ENCODE measurements at regions not wholly inside any gene's neighbourhood (a gene's known extent, or its start where the extent isn't known, plus 50 kb on each side); places are given as distances from the start of the nearest gene placed in this dataset.
"Not testable (repeated sequence)": the region's sequence is repeated elsewhere in the genome, so short reads cannot be mapped to it uniquely, and the experiment has no call there.

DNA sequence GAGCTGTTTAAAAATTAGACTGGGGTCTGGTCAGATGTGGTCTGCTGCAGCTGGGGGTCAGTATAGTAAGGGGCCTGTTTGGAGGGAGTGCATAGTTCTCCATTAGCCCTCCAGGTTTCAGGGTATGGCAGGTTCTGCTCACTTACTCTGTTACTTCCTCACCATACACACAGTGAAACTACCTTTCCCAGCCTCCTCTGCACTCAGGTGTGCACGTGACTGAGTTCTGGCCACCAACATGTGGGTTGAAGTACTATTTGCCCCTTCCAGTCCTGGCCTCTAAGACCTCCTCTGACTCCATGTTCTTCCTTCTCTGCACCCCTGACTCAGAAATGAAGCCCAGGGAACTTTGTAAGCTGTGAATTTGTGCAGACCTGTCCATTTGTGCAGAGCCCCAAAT lies 190.5 kb upstream of the CLINT1 start:
- Histone ChIP-seq H3K36me3 (no peaks in the 10 kb centered on the region), H3K9me3 (no peaks in the 10 kb centered on the region), H3K27ac (no peak overlapping the region), H3K27me3 (no peaks in the 10 kb centered on the region), H3K4me1 (peaks cover 2% of the 10 kb centered on the region), H3K4me3 (no peak overlapping the region)
- DNase-seq (ENCODE audit: low spot score in 2 of 2) = no peak
- 76% methylated on average over 1 of the region's 1 CpG for WGBS
- TF ChIP-seq, protein P1, sequence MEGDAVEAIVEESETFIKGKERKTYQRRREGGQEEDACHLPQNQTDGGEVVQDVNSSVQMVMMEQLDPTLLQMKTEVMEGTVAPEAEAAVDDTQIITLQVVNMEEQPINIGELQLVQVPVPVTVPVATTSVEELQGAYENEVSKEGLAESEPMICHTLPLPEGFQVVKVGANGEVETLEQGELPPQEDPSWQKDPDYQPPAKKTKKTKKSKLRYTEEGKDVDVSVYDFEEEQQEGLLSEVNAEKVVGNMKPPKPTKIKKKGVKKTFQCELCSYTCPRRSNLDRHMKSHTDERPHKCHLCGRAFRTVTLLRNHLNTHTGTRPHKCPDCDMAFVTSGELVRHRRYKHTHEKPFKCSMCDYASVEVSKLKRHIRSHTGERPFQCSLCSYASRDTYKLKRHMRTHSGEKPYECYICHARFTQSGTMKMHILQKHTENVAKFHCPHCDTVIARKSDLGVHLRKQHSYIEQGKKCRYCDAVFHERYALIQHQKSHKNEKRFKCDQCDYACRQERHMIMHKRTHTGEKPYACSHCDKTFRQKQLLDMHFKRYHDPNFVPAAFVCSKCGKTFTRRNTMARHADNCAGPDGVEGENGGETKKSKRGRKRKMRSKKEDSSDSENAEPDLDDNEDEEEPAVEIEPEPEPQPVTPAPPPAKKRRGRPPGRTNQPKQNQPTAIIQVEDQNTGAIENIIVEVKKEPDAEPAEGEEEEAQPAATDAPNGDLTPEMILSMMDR (IDR thresholded peaks at IDR 0.05) = no peak
- TF ChIP-seq POLR2A (IDR thresholded peaks at IDR 0.05) (no peak), EP300 (IDR thresholded peaks at IDR 0.05) (no peak), POLR2AphosphoS5 (IDR thresholded peaks at IDR 0.05) (no peak)

DNA sequence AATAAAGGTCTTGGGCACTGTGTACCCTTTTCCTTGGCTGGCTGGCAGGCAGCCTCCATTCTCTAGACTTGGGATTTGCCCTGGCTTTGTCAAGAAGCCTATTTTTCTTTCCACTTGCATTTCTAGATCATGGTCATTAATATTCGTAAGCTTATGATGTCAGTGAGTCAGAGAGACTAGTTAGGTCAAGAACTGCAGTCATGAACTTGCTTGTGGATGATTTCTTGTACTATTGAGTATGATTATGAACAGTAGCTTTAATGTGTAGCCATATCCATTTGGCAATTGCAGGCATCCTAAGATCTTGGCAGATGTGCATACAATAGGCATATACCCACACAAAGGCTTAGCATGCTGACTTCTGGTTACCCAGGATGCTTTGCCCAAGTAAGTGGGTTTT lies 186.8 kb upstream of the CLINT1 start:
- Histone ChIP-seq H3K27ac (no peak overlapping the region), H3K4me3 (no peak overlapping the region)

DNA sequence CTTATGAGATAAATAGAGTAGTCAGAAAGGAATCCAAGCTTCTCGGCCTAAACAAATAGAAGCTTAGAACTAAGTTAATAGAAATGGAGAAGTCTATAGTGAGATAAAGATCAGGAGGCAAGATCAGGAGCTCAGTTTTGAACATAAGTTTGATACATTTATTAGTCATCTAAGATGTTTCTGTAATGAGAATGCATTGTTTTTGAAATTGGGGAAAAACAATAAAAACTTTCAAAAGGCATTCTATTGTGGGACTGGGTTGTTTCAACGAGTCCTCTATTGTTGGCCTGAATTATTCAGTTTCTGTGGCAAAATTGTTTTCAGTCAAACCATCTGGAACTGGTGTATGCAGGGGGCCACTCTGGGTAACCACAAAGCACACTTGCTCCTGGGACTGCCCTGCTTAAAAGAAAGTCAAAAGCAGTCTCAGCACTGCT lies 181.0 kb upstream of the CLINT1 start:
- no peak for DNase-seq (ENCODE audit: low spot score in 2 of 2)
- WGBS = 59% methylated on average over 2 of the region's 2 CpGs
- Histone ChIP-seq H3K4me3 (no peak overlapping the region), H3K27me3 (no peaks in the 10 kb centered on the region), H3K27ac (no peak overlapping the region), H3K4me1 (no peaks in the 10 kb centered on the region), H3K9me3 (no peaks in the 10 kb centered on the region), H3K36me3 (no peaks in the 10 kb centered on the region)
- TF ChIP-seq EP300 (IDR thresholded peaks at IDR 0.05) (no peak), POLR2A (IDR thresholded peaks at IDR 0.05) (no peak), POLR2AphosphoS5 (IDR thresholded peaks at IDR 0.05) (no peak)
- TF ChIP-seq, protein P1 (IDR thresholded peaks at IDR 0.05) = no peak

More for the DNA sequence above, 186.8 kb upstream of the CLINT1 start:
- no peaks in the 10 kb centered on the region for H3K27me3 ChIP-seq
- no peak for TF ChIP-seq POLR2AphosphoS5 (IDR thresholded peaks at IDR 0.05)
- TF ChIP-seq POLR2A (IDR thresholded peaks at IDR 0.05) = no peak
- no peak for TF ChIP-seq EP300 (IDR thresholded peaks at IDR 0.05)
- TF ChIP-seq, protein P1 (IDR thresholded peaks at IDR 0.05) = no peak
- H3K36me3 ChIP-seq = no peaks in the 10 kb centered on the region
- H3K4me1 ChIP-seq = no peaks in the 10 kb centered on the region
- DNase-seq (ENCODE audit: low spot score in 2 of 2) = no peak
- H3K9me3 ChIP-seq = no peaks in the 10 kb centered on the region
- 68% methylated on average over 1 of the region's 1 CpG for WGBS

DNA sequence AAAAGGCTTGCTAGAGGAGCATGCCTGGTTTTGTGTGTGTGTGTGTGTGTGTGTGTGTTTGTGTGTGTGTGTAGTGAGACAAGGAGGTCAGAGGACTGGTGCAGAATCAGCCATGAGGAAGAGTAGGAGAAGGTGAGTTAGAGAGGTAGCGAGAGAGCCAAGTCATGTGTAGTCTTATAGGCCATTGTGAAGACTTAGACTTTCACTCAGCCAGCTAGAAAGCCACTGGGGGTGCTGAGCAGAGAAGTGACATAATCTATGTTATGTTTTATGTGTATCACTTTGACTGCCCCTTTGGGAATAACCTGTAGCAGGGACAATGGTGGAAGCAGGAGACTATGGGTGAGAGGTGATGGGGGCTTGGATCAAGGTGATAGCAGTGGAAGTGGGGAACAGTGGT lies 180.5 kb upstream of the CLINT1 start:
- 95% methylated on average over 1 of the region's 1 CpG for WGBS
- DNase-seq (ENCODE audit: low spot score in 2 of 2) = no peak
- no peaks in the 10 kb centered on the region for H3K36me3 ChIP-seq
- no peaks in the 10 kb centered on the region for H3K9me3 ChIP-seq
- no peaks in the 10 kb centered on the region for H3K4me1 ChIP-seq
- H3K27ac ChIP-seq = no peak overlapping the region
- H3K27me3 ChIP-seq = no peaks in the 10 kb centered on the region
- H3K4me3 ChIP-seq = no peak overlapping the region
- TF ChIP-seq POLR2A (IDR thresholded peaks at IDR 0.05) (no peak), EP300 (IDR thresholded peaks at IDR 0.05) (no peak), POLR2AphosphoS5 (IDR thresholded peaks at IDR 0.05) (no peak)
- TF ChIP-seq, protein P1 (IDR thresholded peaks at IDR 0.05) = no peak

DNA sequence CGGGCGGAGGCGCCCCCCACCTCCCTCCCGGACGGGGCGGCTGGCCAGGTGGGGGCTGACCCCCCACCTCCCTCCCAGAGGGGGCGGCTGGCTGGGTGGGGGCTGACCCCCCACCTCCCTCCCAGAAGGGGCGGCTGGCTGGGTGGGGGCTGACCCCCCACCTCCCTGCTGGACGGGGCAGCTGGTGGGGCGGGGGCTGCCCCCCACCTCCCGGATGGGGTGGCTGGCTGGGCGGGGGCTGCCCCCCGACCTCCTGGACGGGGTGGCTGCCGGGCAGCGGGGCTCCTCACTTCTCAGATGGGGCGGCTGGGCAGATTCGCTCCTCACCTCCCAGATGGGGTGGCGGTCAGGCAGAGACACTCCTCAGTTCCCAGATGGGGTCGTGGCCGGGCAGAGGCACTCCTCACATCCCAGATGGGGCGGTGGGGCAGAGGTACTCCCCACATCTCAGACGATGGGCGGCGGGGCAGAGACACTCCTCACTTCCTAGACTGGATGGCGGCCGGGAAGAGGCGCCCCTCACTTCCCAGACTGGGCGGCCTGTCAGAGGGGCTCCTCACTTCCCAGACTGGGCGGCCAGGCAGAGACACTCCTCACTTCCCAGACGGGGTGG lies 178.1 kb upstream of the CLINT1 start:
- not testable (repeated sequence) for H3K27ac ChIP-seq, H3K4me1 ChIP-seq
- whole genome bisulfite sequencing = 100% methylated on average over 3 of the region's 31 CpGs

DNA sequence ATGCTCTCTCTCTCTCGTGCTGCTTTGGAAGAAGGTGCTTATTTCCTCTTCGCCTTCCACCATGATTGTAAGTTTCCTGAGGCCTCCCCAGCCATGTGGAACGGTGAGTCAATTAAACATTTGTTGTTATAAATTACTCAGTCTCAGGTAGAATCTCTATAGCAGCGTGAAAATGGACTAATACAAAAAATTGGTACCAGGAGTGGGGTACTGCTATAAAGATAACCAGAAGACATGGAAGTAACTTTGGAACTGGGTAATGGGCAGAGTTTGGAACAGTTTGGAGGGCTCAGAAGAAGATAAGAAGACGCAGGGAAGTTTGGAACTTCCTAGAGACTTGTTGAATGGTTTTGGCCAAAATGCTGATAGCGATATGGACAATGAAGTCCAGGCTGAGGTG lies 175.6 kb upstream of the CLINT1 start:
- not testable (repeated sequence) for H3K27ac ChIP-seq; H3K27me3 ChIP-seq; H3K9me3 ChIP-seq; H3K36me3 ChIP-seq; H3K4me3 ChIP-seq; H3K4me1 ChIP-seq; DNase-seq (ENCODE audit: low spot score in 2 of 2)
- WGBS = 95% methylated on average over 6 of the region's 6 CpGs

More for the DNA sequence above, 178.1 kb upstream of the CLINT1 start:
- DNase-seq (ENCODE audit: low spot score in 2 of 2); H3K36me3 ChIP-seq; H3K27me3 ChIP-seq; H3K9me3 ChIP-seq; H3K4me3 ChIP-seq: not testable (repeated sequence)
